ENCODE measurements at regions not wholly inside any gene's neighbourhood (a gene's known extent, or its start where the extent isn't known, plus 50 kb on each side); places are given as distances from the start of the nearest gene placed in this dataset.

GRCh38 chr6:21444711-21445260 lies 148.8 kb upstream of the SOX4 start:
- no peak for TF ChIP-seq CTCF (IDR thresholded peaks at IDR 0.05)
- ChIA-PET CTCF (no interaction called here), POLR2A (interaction anchor here (0.8 kb wide), 1 partner anchor 15 kb away, joined by 3 read pairs; no protein-coding TSS in a partner anchor)
- no peak for DNase-seq
- H3K27ac Mint-ChIP-seq, result no peak overlapping the region
- no peak overlapping the region for H3K4me3 Mint-ChIP-seq
- peaks cover 16% of the 10 kb centered on the region for H3K27me3 Mint-ChIP-seq
- intact Hi-C loops (cut with micrococcal nuclease), result no loop called here
- ATAC-seq, result no peak
- H3K9me3 Mint-ChIP-seq, result no peaks in the 10 kb centered on the region
- peaks cover 2% of the 10 kb centered on the region for H3K4me1 Mint-ChIP-seq (ENCODE audit: low read depth)
- H3K36me3 Mint-ChIP-seq (ENCODE audit: low read depth), result no peaks in the 10 kb centered on the region

GRCh38 chr6:21447987-21448386 lies 145.6 kb upstream of the SOX4 start:
- H3K27ac Mint-ChIP-seq, result no peak overlapping the region
- no peak overlapping the region for H3K4me3 Mint-ChIP-seq
- H3K27me3 Mint-ChIP-seq, result peaks cover 15% of the 10 kb centered on the region
- no peaks in the 10 kb centered on the region for H3K9me3 Mint-ChIP-seq
- CTCF ChIA-PET, result no interaction called here
- H3K36me3 Mint-ChIP-seq (ENCODE audit: low read depth), result no peaks in the 10 kb centered on the region
- POLR2A ChIA-PET, result no interaction called here
- ATAC-seq, result no peak
- no peak for DNase-seq
- TF ChIP-seq CTCF (IDR thresholded peaks at IDR 0.05), result no peak
- intact Hi-C loops (cut with micrococcal nuclease), result no loop called here
- no peaks in the 10 kb centered on the region for H3K4me1 Mint-ChIP-seq (ENCODE audit: low read depth)

GRCh38 chr6:21448485-21449109 lies 145.0 kb upstream of the SOX4 start:
- Mint-ChIP-seq H3K36me3 (ENCODE audit: low read depth) (no peaks in the 10 kb centered on the region), H3K9me3 (no peaks in the 10 kb centered on the region), H3K4me3 (no peak overlapping the region), H3K27me3 (peaks cover 12% of the 10 kb centered on the region), H3K27ac (no peak overlapping the region), H3K4me1 (ENCODE audit: low read depth) (no peaks in the 10 kb centered on the region)
- no peak for DNase-seq
- no peak for ATAC-seq
- POLR2A ChIA-PET, result no interaction called here
- intact Hi-C loops (cut with micrococcal nuclease), result no loop called here
- CTCF ChIA-PET, result no interaction called here
- no peak for TF ChIP-seq CTCF (IDR thresholded peaks at IDR 0.05)

GRCh38 chr6:21450149-21450548 lies 143.4 kb upstream of the SOX4 start:
- no peak for ATAC-seq
- ChIA-PET CTCF (no interaction called here), POLR2A (no interaction called here)

More at GRCh38 chr6:21450149-21450548, 143.4 kb upstream of the SOX4 start:
- peaks cover 11% of the 10 kb centered on the region for H3K27me3 Mint-ChIP-seq
- no peaks in the 10 kb centered on the region for H3K9me3 Mint-ChIP-seq
- DNase-seq, result no peak
- H3K4me1 Mint-ChIP-seq (ENCODE audit: low read depth), result no peaks in the 10 kb centered on the region
- intact Hi-C loops (cut with micrococcal nuclease), result no loop called here
- H3K36me3 Mint-ChIP-seq (ENCODE audit: low read depth), result no peaks in the 10 kb centered on the region
- TF ChIP-seq CTCF (IDR thresholded peaks at IDR 0.05), result no peak
- no peak overlapping the region for H3K4me3 Mint-ChIP-seq
- no peak overlapping the region for H3K27ac Mint-ChIP-seq
